HG02798 (cell line): ENCODE measurements at regions not wholly inside any gene's neighbourhood (a gene's known extent, or its start where the extent isn't known, plus 50 kb on each side); places are given as distances from the start of the nearest gene placed in this dataset.

ENCODE experiments used
- ATAC-seq: cut with Tn5 transposase; IDR thresholded peaks from one replicate; pipeline ENCODE4 v1.9.1; 2021; ENCODE audit warnings: mild to moderate bottlenecking; ENCODE audit not compliant: unreplicated experiment, poor library complexity

DNA sequence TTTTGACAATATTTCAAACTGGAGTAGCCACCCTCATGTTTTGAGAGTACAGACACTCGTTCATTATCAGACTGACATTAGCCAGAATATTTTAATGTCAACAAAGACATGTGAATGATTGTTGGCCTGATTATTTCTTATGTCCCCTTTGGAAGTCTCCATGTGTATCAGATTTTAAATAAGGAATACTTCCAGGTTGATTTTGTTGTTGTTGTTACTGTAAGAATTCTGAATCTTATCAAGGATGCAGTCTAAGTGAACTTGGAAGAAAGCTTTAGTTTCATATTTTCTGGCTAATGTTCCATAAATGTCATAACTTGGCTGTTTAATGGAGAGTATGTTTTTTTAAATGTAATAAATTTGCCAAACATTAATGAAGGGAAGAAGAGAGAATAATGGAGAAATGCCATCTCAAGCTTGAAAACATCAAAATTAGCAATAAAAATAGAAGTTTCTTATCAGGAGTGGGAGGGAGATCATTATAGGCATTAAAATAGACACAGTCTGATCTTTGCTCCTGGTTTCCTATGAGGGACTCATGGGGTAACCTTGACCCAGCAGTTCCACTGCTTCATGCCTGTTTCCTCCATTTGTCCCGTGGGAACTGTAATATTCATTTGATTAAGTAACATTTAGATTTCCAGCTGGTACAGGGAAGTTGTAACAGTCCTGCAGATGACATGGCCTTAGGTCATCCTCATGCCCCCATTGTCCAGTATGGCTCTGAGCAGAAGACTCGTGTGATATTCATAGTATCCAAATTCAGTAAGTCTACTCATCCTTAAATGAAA is 122.4 kb upstream of the KIAA1217 start:
- no peak for ATAC-seq

GRCh38 chr10:24091256-24091655 is 117.7 kb upstream of the KIAA1217 start:
- ATAC-seq, result no peak

GRCh38 chr10:24096281-24096680 is 112.7 kb upstream of the KIAA1217 start:
- no peak for ATAC-seq

DNA sequence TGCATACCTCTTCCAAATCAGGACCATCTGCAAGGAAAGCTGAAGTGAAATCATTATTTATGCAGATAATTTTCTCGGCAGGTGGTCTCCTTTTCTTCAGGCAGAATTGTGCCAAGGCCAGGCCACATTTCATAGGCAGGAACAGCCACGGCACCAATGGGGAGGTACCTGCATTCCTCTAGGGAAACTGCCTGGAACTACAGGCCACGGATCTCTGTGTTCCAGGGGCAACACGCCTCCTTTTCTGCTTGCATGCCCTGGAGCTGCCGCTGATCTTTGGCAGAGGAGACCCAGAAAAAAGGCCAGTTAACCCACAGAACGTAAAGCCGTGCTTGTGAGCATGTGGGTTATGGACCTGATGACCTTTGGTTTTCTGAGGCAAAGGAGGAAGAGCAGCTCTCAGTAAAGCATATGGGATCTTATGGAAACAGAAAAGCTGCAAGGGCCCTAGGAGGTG is 111.2 kb upstream of the KIAA1217 start:
- no peak for ATAC-seq

- no peak for ATAC-seq
Measured at GRCh38 chr10:24104895-24105294, 104.0 kb upstream of the KIAA1217 start.

DNA sequence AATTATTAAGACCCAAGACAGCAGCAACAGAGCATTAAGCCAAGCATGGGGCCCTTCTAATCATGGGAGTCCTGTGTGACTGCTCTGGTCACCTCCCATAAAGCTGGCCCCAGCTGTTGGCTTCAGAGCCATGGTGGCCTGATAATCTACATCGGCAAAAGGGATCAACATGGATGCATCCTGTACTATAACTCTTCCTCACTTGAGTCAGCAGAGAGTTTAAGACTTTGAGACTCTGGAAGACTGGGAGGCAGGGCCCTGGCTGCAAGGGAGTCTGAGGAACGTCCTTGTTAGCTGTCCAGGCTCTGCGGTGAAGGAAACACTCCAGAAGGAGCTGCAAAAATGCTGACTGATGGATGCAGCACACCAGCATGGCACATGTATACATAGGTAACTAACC is 95.0 kb upstream of the KIAA1217 start:
- ATAC-seq, result no peak

GRCh38 chr10:24114556-24114955 is 94.4 kb upstream of the KIAA1217 start:
- ATAC-seq, result no peak

- no peak for ATAC-seq
Measured at GRCh38 chr10:24115403-24115802, 93.5 kb upstream of the KIAA1217 start.

- no peak for ATAC-seq
Measured at GRCh38 chr10:24118246-24118645, 90.7 kb upstream of the KIAA1217 start.

GRCh38 chr10:24119896-24120295 is 89.0 kb upstream of the KIAA1217 start:
- ATAC-seq, result no peak

GRCh38 chr10:24120646-24121045 is 88.3 kb upstream of the KIAA1217 start:
- no peak for ATAC-seq

DNA sequence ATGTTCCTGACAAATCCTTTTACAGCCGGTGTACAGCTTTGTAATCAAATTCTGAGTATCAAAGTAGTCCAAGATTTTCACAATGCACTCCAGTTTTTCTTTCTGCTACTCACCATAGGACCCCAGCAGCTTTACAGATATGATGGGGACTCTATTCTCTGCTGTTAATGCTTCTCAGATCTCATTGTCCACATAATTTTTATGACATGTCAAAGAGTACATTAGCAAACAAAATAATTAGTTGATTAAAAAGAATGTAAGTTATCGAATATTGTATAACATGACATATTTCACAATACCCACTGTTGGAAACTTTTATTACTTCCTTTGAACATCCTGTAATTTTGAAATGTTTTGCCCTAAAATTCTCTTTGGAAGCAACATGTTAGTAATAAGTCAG is 81.4 kb upstream of the KIAA1217 start:
- no peak for ATAC-seq

- no peak for ATAC-seq
Measured at GRCh38 chr10:24128066-24128730, 80.7 kb upstream of the KIAA1217 start.

- no peak for ATAC-seq
Measured at GRCh38 chr10:24132741-24133140, 76.2 kb upstream of the KIAA1217 start.

- no peak for ATAC-seq
Measured at GRCh38 chr10:24133835-24134234, 75.1 kb upstream of the KIAA1217 start.

DNA sequence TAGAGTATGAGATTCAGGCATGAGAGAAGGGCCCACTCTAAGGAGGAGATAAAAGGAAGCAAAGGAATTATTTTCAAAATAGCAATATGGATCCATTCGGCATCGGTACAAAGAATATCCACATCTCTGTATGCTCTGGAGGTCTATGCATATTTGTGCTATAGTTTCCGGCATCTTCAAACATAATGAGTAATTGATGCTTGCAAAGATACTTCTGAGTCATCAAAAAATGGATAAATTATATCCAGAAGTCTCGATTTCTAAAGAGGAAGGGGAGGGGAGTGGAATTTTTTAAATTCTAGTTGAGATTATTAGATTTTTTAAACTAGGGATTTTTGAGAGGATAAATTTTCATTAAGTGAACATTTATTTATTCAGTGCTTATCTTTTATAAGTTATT is 72.9 kb upstream of the KIAA1217 start:
- ATAC-seq, result no peak

- ATAC-seq, result no peak
Measured at GRCh38 chr10:24147321-24147720, 61.6 kb upstream of the KIAA1217 start.

- ATAC-seq, result no peak
Measured at GRCh38 chr10:24149640-24150039, 59.3 kb upstream of the KIAA1217 start.

GRCh38 chr10:24150853-24151252 is 58.1 kb upstream of the KIAA1217 start:
- no peak for ATAC-seq

DNA sequence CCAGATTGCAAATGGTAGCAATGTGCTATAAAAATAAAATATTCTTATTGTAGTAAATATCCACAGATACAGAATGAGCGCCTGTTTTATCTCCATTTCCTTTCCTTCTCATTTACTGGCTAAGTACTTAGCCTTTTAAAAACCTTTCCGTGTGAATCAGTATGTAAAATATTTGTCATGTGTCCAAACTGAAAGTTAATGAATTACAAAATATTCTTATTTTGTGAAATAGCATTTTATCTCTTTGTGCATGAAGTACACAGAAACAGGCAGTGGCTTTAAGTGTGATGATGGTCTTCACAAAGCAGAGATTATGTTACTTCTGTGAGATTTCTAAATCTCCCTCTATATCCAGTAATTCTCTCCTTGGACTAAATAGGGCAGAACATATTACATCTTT is 56.7 kb upstream of the KIAA1217 start:
- ATAC-seq, result no peak

GRCh38 chr10:24153031-24153430 is 55.9 kb upstream of the KIAA1217 start:
- no peak for ATAC-seq

- no peak for ATAC-seq
Measured at GRCh38 chr10:24153537-24153936, 55.4 kb upstream of the KIAA1217 start.
